Astrocyte of the spinal cord (primary cell): ENCODE measurements at regions not wholly inside any gene's neighbourhood (a gene's known extent, or its start where the extent isn't known, plus 50 kb on each side); places are given as distances from the start of the nearest gene placed in this dataset.

Experiments
- DNase-seq: peaks from one replicate; pipeline ENCODE4 v3.0.0; 2011; ENCODE audit warnings: low read depth, low spot score
- H3K4me3 ChIP-seq: 2 replicates; pipeline ENCODE4 v1.5.1; 2011; ENCODE audit warnings: low read depth, mild to moderate bottlenecking, low read length, moderate library complexity
- CTCF ChIP-seq: IDR thresholded peaks from 2 replicates; pipeline ENCODE4 v1.5.1; 2012; ENCODE audit warnings: low read depth, mild to moderate bottlenecking, low read length, inconsistent platforms
- in situ Hi-C: cut with HindIII; loops from 2 replicates; pipeline ENCODE4 v1.10.0; 2017; ENCODE audit warnings: low sequenced_read_pairs

- no peak overlapping the region for H3K4me3 ChIP-seq
- TF ChIP-seq CTCF, result no peak
- no peak for DNase-seq
- in situ Hi-C loops, result no loop called here
Measured at GRCh38 chr4:173769568-173769967, 239.5 kb upstream of the HAND2 start.

- no peak for DNase-seq
- in situ Hi-C loops, result no loop called here
- no peak for TF ChIP-seq CTCF
- no peak overlapping the region for H3K4me3 ChIP-seq
Measured at GRCh38 chr4:173767650-173768049, 237.6 kb upstream of the HAND2 start.

- TF ChIP-seq CTCF, result no peak
- DNase-seq, result no peak
- in situ Hi-C loops, result no loop called here
- no peak overlapping the region for H3K4me3 ChIP-seq
Measured at GRCh38 chr4:173766171-173766600, 236.2 kb upstream of the HAND2 start.

- no peak for TF ChIP-seq CTCF
- H3K4me3 ChIP-seq, result no peak overlapping the region
- in situ Hi-C loops, result no loop called here
- DNase-seq, result no peak
Measured at GRCh38 chr4:173765751-173766150, 235.7 kb upstream of the HAND2 start.

- in situ Hi-C loops, result no loop called here
- H3K4me3 ChIP-seq, result no peak overlapping the region
- TF ChIP-seq CTCF, result no peak
- no peak for DNase-seq
Measured at GRCh38 chr4:173763389-173763788, 233.4 kb upstream of the HAND2 start.

- no peak for TF ChIP-seq CTCF
- in situ Hi-C loops, result no loop called here
- DNase-seq, result no peak
- no peak overlapping the region for H3K4me3 ChIP-seq
Measured at GRCh38 chr4:173761938-173762337, 231.9 kb upstream of the HAND2 start.

- no peak for TF ChIP-seq CTCF
- H3K4me3 ChIP-seq, result no peak overlapping the region
- DNase-seq, result no peak
- in situ Hi-C loops, result no loop called here
Measured at GRCh38 chr4:173761236-173761635, 231.2 kb upstream of the HAND2 start.
